HFFc6 (cell line): ENCODE measurements at regions not wholly inside any gene's neighbourhood (a gene's known extent, or its start where the extent isn't known, plus 50 kb on each side); places are given as distances from the start of the nearest gene placed in this dataset.

Source experiments
- DNase-seq: peaks from one replicate; pipeline ENCODE4 v3.0.0-alpha.2; 2018
- H3K27ac Mint-ChIP-seq: 2 replicates; pipeline ENCODE4 v1.8.0; 2020; ENCODE audit warnings: mild to moderate bottlenecking, mixed read lengths
- H3K27me3 Mint-ChIP-seq: 2 replicates; pipeline ENCODE4 v1.8.0; 2021; ENCODE audit warnings: mild to moderate bottlenecking, moderate library complexity, mixed read lengths; ENCODE audit not compliant: insufficient read depth
- H3K36me3 Mint-ChIP-seq: 2 replicates; pipeline ENCODE4 v1.8.0; 2021; ENCODE audit warnings: low read depth, mixed read lengths
- H3K4me1 Mint-ChIP-seq: 2 replicates; pipeline ENCODE4 v1.8.0; 2020; ENCODE audit warnings: low read depth, mixed read lengths
- H3K4me3 Mint-ChIP-seq: 2 replicates; pipeline ENCODE4 v1.8.0; 2020; ENCODE audit warnings: mild to moderate bottlenecking, moderate library complexity, mixed read lengths
- H3K9me3 Mint-ChIP-seq: 2 replicates; pipeline ENCODE4 v1.8.0; 2020; ENCODE audit warnings: mild to moderate bottlenecking, mixed read lengths
- CTCF ChIP-seq: fragments of 200-600 bp; sonication (generic); IDR thresholded peaks from 2 replicates; pipeline ENCODE4 v1.5.0; 2021; ENCODE audit warnings: antibody characterized with exemption, mild to moderate bottlenecking

DNA sequence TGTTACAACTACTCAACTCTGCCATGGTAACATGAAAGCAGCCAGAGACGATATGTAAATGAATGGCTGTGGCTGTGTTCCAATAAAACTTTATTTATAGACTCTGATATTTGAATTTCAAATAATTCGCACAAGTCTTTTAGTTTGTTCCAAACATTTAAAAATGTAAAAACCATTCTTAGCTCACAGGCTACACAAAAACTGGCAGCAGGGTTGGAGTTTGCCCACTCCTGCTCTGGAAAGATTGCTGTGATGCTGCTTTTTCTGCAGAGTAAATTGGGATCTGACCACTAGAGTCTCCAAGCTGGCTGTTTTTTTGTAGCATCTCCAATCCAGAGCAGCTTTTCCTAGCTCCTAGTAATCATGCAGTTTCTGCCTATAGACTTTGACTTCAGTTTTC, 157.5 kb downstream of the CHRM3 start:
- Mint-ChIP-seq H3K36me3 (no peaks in the 10 kb centered on the region), H3K27me3 (peaks cover 3% of the 10 kb centered on the region; the same call in 1 of the 2 replicates), H3K4me3 (no peak overlapping the region), H3K27ac (no peak overlapping the region), H3K9me3 (peaks cover 13% of the 10 kb centered on the region), H3K4me1 (no peaks in the 10 kb centered on the region; the same call in 1 of the 2 replicates)
- TF ChIP-seq CTCF = no peak
- no peak for DNase-seq

DNA sequence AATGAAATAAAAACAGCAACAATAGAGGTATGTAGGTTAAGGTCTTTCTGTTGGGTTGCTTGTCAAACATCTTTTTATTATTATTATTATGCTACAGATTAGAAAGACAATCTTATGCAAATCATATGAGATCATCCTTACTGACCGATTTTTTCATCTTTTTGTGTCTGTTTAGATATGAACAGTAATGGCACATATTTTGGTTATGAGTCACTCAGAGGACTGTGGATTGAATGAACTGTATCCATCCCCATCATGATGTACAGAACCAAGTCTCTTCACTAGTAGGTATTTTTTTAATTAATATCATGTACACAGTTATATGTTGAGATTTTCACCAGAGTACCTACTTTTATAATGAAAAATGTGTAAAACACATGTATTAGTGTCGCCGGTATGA, 159.1 kb downstream of the CHRM3 start:
- no peaks in the 10 kb centered on the region for H3K36me3 Mint-ChIP-seq
- TF ChIP-seq CTCF = no peak
- peak; percentile 53 for DNase-seq

DNA sequence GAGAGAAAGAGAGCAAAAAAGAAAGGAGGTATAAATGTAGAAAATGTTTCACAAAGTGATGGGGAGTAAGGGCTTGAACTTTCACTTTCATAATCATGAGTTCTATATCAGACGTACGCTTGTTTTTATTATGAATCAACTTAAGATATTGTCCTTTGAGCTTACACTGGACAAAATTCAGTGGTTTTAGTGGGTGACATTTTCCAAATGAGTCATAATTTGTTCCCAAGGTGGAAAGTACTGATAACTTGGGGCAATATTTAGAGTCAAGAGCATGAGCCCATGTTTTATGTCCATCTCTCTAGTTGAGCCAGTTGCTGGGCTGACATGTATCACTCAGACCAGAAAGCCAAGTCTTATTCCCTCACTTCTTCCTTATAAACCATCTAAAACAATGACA, 161.6 kb downstream of the CHRM3 start:
- peaks cover 4% of the 10 kb centered on the region; the same call in 1 of the 2 replicates for H3K9me3 Mint-ChIP-seq
- peaks cover 3% of the 10 kb centered on the region; the same call in 1 of the 2 replicates for H3K27me3 Mint-ChIP-seq
- no peaks in the 10 kb centered on the region for H3K36me3 Mint-ChIP-seq
- no peak overlapping the region for H3K27ac Mint-ChIP-seq
- H3K4me3 Mint-ChIP-seq = no peak overlapping the region
- H3K4me1 Mint-ChIP-seq = peaks cover 7% of the 10 kb centered on the region; the same call in 1 of the 2 replicates
- DNase-seq = no peak
- TF ChIP-seq CTCF = no peak

More for the DNA sequence above, 159.1 kb downstream of the CHRM3 start:
- Mint-ChIP-seq H3K27me3 (peaks cover 3% of the 10 kb centered on the region; the same call in 1 of the 2 replicates), H3K4me1 (peaks cover 7% of the 10 kb centered on the region; the same call in 1 of the 2 replicates), H3K9me3 (peaks cover 7% of the 10 kb centered on the region), H3K27ac (no peak overlapping the region), H3K4me3 (no peak overlapping the region)

GRCh38 chr1:239550178-239550577, 163.8 kb downstream of the CHRM3 start:
- Mint-ChIP-seq H3K4me1 (peaks cover 7% of the 10 kb centered on the region; the same call in 1 of the 2 replicates), H3K27me3 (no peaks in the 10 kb centered on the region), H3K27ac (peak overlapping the region; percentile 27; the same call in 1 of the 2 replicates), H3K36me3 (no peaks in the 10 kb centered on the region), H3K9me3 (peaks cover 4% of the 10 kb centered on the region; the same call in 1 of the 2 replicates), H3K4me3 (no peak overlapping the region)
- no peak for TF ChIP-seq CTCF
- DNase-seq = peak; percentile 49

GRCh38 chr1:239555350-239555749, 169.0 kb downstream of the CHRM3 start:
- peaks cover 12% of the 10 kb centered on the region; the same call in 1 of the 2 replicates for H3K4me1 Mint-ChIP-seq
- TF ChIP-seq CTCF = no peak
- H3K27me3 Mint-ChIP-seq = no peaks in the 10 kb centered on the region
- H3K27ac Mint-ChIP-seq = no peak overlapping the region
- no peak overlapping the region for H3K4me3 Mint-ChIP-seq
- H3K9me3 Mint-ChIP-seq = no peaks in the 10 kb centered on the region; the same call in 1 of the 2 replicates
- DNase-seq = no peak
- H3K36me3 Mint-ChIP-seq = no peaks in the 10 kb centered on the region
